HG02852 (cell line): ENCODE measurements at regions not wholly inside any gene's neighbourhood (a gene's known extent, or its start where the extent isn't known, plus 50 kb on each side); places are given as distances from the start of the nearest gene placed in this dataset.
A peak's percentile ranks its signal among the peaks of the same experiment; 100 is the strongest.

ENCODE experiments used
- ATAC-seq: cut with Tn5 transposase; IDR thresholded peaks from one replicate; pipeline ENCODE4 v1.9.1; 2021; ENCODE audit warnings: mild to moderate bottlenecking, moderate library complexity; ENCODE audit not compliant: unreplicated experiment

- no peak for ATAC-seq
Observed at GRCh38 chr4:95985791-95986550, 146.1 kb downstream of the PDHA2 start.

DNA sequence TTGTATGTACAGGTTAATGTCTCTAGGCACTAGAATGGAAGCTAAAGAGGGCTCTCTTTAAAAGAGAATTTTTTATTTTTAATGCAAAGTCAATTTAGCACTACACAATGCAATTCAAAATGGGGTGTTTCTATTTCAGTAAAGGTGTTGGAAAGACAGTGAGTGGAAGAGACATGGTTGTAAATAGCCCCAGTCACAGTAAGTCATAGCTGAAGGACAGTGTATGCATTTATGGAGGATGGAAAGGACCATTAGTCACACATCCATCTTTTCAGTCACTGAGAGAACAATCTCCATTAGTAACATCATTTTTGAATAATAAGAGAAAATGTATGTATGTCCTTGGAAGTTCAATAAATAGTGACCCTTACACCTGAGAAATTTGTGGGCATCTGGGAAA lies 148.0 kb downstream of the PDHA2 start:
- ATAC-seq: no peak

- no peak for ATAC-seq
Observed at GRCh38 chr4:95998311-95998710, 158.4 kb downstream of the PDHA2 start.

DNA sequence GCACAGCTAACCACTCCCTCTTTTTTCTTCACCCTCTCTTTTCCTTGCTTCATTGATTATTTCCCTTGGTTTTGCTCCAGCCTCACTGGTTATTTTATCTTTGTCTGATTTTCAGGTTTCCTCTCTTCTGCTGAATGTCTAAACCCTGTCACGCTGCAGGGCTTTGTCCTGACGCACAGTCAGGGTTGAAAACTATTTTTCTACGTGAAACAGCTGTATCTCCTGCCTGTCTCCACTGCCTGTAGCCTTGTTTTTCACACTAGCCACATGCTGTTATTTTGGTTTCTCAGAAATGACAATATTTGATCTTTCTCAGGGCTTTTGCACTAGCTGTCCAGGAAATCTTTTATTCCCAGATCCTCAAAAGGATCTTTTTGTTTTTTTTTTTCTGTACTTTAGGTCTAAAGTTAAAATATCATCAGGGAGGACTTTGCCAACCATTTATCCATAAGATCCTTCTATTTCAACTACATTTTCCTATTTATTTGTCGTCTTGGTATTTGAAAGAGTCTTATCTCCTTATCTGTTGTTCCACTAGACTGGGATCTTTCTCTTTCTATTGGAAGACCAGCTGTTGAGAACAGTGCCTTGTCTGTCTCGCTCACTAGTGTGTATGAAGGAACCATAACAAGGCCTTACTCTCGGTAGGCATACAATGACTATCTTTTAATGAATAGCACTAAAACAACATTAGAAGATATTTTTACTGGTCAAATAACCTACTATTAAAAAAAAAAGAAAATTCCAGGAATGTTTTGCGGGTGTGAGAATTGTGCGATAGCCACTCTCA lies 164.3 kb downstream of the PDHA2 start:
- no peak for ATAC-seq

DNA sequence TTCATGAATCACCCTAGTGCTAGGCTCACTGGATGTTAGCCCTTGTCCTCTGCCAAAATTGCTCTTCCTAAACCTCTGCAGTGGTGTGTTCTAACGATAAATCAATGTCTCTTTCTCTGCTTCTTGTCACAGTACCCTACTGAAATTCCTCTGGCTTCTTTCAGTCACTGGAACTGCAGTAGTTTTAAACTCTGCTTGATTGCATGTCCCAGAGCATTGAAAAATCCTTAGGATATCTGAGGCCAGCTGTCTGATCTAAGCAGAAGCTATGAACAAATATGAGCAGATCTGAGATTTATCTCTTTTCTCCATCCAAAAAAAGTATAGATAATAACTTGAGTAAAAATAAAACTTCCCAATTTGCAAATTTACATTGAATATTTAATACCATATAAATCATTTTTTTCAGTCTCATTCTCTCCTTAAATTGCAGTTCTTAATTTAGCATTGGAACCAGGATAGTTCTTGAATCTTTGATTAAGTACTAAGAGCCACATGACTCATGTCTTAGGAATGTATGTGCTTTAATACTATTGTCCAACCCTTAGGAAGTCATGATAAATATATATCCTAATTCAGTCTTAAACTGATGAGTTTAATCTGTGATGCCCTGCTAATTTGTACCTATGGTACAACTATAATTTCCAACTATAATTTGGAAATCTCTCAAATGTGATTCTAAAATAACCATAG lies 169.7 kb downstream of the PDHA2 start:
- no peak for ATAC-seq

DNA sequence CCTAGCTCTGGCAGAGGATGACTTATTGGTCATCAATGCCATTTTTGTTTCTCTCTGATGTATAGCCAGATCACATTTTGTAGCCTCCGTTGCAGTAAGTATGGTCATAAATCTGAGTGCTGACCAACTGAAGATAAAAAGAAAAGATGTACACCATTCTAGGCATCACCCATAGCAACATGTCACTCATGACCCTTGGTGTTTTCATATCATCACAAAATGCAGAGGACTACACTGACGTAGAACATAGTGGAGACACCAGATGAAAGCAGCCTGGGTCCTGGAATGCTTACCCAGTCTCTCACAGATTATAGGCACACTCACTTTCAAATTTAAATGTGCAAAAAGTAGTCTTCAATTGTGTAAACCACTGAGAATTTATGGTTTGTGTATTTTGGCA lies 172.8 kb downstream of the PDHA2 start:
- ATAC-seq: no peak

DNA sequence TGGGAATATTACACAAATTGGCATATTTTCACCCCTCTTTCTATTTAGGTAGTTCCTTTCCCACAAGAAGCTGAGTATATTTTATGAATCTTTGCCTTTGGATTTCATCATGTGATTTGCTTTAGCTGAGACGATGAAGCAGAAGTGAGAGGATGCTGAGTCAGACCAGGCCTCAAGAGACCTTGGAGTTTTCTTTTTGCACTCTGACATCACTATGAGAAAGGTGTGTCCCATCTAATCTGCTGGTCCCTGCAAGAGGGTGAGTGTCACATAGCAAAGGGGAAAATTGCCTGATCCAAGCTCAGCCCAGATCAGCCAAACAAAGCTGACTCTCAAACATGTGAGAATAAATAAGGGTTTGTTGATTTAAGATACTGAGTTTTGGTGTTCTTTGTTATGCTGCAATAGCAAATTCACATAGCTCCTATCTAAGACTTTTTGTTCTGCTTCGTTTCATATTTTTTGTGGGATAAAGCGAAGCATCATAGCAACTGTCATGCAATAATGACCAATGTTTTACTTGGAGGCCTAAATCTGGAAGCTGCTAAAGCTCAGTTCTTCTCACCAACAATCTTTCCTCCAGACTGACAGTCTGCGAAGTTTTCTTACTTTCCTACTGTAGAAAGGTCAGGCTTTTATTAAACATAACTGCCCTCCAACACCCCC lies 176.9 kb downstream of the PDHA2 start:
- ATAC-seq: peak; percentile 98

GRCh38 chr4:96025011-96025410 lies 185.1 kb downstream of the PDHA2 start:
- ATAC-seq: no peak

DNA sequence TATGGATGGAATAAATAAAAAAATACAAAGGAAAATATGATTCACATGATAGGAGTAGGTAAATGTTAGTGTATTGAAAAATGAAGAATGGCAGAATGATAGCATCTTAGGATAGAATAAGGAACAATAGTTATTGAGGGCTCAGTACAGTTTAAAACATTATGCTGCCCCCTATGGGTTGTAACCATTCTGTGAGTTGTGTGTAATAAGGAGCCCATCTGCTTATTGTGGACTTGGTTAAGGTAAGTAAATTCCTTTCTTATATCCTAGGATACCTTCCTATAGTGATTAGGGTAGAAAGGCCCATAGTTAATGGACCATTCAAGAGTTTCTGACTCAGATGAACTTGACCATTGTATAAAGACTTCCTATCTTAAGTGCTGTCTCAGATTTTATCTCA lies 195.8 kb downstream of the PDHA2 start:
- no peak for ATAC-seq

- ATAC-seq: no peak
Observed at GRCh38 chr4:96036781-96037180, 196.9 kb downstream of the PDHA2 start.

- no peak for ATAC-seq
Observed at GRCh38 chr4:96037705-96038104, 197.8 kb downstream of the PDHA2 start.

DNA sequence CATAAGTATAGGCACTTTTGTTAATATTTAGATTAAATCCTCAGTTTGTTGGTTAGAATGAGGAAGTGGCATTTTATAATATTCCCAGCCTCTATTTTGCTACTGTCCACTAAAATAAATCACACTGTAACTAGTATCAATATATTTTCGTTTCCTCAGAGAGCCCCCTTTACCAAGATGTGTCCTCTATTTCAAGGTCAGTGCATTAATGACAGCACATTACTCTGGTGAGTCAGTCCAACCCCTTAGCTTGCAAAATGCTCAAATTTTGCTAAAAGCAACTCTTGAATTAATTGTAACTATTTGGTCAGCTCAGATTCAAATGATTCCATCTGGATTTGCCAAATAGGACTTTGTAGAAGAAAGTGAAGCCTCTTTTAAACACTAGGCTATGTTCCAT lies 199.3 kb downstream of the PDHA2 start:
- no peak for ATAC-seq

GRCh38 chr4:96039803-96040436 lies 200.0 kb downstream of the PDHA2 start:
- no peak for ATAC-seq

DNA sequence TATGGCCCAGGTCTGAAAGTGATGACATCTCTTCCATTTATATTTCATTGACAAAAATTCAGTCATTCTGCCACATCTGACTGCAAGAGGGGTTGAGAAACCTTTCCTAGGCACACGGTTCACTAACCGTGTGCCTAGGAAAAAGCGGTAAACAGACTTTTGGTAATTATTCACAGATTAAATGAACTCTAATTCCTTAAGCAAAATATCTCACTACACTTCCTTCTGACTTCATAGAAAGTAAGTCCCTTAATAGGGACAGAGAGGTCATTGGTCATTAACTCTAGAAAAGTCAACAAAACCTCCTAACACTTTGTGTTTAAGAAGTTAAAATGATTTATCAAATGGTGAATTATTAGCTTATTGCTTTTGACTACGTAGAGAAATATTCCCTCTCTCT lies 205.1 kb downstream of the PDHA2 start:
- ATAC-seq: no peak

DNA sequence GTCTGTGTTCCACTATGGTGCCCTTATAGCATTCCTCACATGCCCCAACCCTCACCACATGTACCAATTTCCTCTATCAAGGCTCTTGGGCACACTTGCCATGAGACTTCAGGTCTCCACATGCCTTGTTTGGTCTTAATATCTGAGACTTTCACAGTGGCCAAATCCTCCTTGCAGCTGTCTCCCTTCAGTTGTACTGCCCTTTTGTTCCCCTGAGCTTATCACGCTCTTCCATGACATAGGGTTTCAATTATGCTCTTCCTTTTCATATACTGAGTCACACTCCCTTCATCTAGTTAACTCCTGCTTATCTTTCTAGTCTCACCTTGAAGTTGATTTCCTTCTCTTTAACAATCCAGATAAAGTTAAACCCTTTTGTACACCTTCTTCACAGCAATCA lies 212.9 kb downstream of the PDHA2 start:
- no peak for ATAC-seq

- ATAC-seq: no peak
Observed at GRCh38 chr4:96056346-96056934, 216.5 kb downstream of the PDHA2 start.

- ATAC-seq: no peak
Observed at GRCh38 chr4:96063639-96064038, 223.7 kb downstream of the PDHA2 start.

DNA sequence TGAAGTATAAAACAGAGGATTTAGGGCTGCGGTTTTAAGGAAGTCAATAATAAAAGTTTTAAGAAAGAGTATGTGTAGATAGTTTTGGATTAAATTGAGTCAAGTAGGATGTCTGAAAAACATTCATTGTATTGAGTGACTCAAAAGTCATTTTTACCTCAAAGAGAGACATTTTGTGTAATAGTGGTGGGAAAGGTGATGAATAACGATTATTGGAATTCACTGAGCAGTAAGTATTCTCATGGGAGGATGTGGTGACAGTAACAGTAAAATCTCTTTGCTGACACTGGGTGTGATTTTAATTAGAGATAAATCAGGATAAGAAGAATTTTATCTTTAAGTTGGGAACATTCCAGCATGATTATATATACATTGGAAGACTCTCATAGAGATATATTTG lies 233.6 kb downstream of the PDHA2 start:
- no peak for ATAC-seq

- ATAC-seq: peak; percentile 51
Observed at GRCh38 chr4:96092151-96092705, 252.3 kb downstream of the PDHA2 start.

DNA sequence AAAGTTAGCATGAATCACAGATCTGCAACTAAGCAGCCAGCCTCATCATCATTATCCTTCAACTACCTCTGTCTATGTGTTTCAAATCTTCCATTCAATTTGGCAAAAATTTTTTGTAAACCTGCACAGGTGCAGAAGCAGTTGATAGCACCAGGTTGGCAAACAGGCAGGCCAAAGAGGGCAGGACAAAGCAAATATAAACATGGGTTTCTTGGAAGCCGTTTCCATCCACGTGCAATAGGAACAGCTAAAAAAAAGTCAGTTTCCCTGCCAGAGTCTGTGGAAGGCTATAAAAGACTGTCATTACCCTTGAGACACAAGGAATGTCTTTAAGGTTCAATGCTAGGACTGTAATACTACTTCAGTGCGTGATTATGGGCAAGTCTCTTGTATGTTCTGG lies 253.2 kb downstream of the PDHA2 start:
- no peak for ATAC-seq
